ENCODE measurements at regions not wholly inside any gene's neighbourhood (a gene's known extent, or its start where the extent isn't known, plus 50 kb on each side); places are given as distances from the start of the nearest gene placed in this dataset.

DNA sequence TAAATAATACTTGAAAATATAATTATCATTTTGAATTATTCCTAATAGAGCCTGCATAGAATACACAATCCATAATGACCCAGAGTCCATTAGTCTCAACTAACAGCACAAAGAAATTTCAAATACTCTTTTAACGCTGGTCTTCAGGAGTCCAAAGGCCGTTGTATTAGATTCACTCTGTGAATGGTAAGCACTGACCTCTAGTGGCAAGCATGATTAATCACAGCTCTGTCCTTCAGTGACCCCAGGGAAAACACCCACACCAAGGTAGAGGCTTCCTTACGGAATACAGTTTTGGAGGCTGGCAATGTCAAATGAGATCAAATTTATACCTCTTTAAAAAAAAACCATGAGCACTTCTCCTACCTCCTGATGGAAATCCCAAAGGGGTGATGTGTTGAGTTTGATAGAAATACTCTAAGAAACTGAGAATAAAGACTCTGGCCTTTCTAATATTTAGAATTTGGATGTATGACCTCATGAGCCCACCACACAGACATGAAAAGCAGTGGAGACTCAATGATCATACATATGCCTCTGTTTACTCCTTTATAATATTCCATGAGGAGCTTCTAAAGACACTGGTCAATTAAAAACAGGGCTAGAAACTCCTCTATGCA, 147.2 kb upstream of the DKK2 start:
- Histone ChIP-seq H3K9me3 (ENCODE audit: insufficient read depth, low read depth) (no peaks in the 10 kb centered on the region), H3F3A (ENCODE audit: insufficient read depth, low read depth) (no peaks in the 10 kb centered on the region), H3K79me2 (ENCODE audit: low read depth) (no peaks in the 10 kb centered on the region), H3K27ac (no peak overlapping the region), H3K4me2 (no peak overlapping the region), H3K27me3 (ENCODE audit: insufficient read depth, low read depth) (no peaks in the 10 kb centered on the region), H3K4me3 (no peak overlapping the region), H2AFZ (no peak overlapping the region), H3K9me2 (ENCODE audit: insufficient read depth) (no peaks in the 10 kb centered on the region), H3K4me1 (replicated peaks; ENCODE audit: insufficient read depth) (no peaks in the 10 kb centered on the region), H4K20me1 (ENCODE audit: insufficient read depth) (no peaks in the 10 kb centered on the region), H3K36me3 (ENCODE audit: low read depth) (no peaks in the 10 kb centered on the region)
- intact Hi-C loops (cut with micrococcal nuclease; ENCODE audit: unreplicated experiment), result loop anchor here (5.0 to 10.0 kb wide), 2 partner anchors 202 to 816 kb away; partner anchors contain the start of gene GIMD1
- ChIA-PET POLR2A (ENCODE audit: unreplicated experiment) (no interaction called here), CTCF (no interaction called here)
- DNase-seq, result peak in 1 of 2 experiments; percentile 35
- no peak for TF ChIP-seq EZH2 (IDR thresholded peaks at IDR 0.05; ENCODE audit: low read depth)
- TF ChIP-seq, protein P1, sequence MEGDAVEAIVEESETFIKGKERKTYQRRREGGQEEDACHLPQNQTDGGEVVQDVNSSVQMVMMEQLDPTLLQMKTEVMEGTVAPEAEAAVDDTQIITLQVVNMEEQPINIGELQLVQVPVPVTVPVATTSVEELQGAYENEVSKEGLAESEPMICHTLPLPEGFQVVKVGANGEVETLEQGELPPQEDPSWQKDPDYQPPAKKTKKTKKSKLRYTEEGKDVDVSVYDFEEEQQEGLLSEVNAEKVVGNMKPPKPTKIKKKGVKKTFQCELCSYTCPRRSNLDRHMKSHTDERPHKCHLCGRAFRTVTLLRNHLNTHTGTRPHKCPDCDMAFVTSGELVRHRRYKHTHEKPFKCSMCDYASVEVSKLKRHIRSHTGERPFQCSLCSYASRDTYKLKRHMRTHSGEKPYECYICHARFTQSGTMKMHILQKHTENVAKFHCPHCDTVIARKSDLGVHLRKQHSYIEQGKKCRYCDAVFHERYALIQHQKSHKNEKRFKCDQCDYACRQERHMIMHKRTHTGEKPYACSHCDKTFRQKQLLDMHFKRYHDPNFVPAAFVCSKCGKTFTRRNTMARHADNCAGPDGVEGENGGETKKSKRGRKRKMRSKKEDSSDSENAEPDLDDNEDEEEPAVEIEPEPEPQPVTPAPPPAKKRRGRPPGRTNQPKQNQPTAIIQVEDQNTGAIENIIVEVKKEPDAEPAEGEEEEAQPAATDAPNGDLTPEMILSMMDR (conservative IDR thresholded peaks at IDR 0.05), result peak; percentile 75
- BruUV-seq (replicated peaks), result no TSS peak

GRCh38 chr4:107182347-107182746, 146.2 kb upstream of the DKK2 start:
- intact Hi-C loops (cut with micrococcal nuclease; ENCODE audit: unreplicated experiment), result loop anchor here (5.0 to 10.0 kb wide), 2 partner anchors 202 to 815 kb away; partner anchors contain the start of gene GIMD1
- DNase-seq, result no peak
- H3K36me3 ChIP-seq (ENCODE audit: low read depth), result no peaks in the 10 kb centered on the region
- H3K9me3 ChIP-seq (ENCODE audit: insufficient read depth, low read depth), result no peaks in the 10 kb centered on the region
- H3K79me2 ChIP-seq (ENCODE audit: low read depth), result no peaks in the 10 kb centered on the region
- H3K27me3 ChIP-seq (ENCODE audit: insufficient read depth, low read depth), result no peaks in the 10 kb centered on the region
- BruUV-seq (replicated peaks), result no TSS peak
- no peak overlapping the region for H3K27ac ChIP-seq
- no peak overlapping the region for H2AFZ ChIP-seq
- no peaks in the 10 kb centered on the region for H4K20me1 ChIP-seq (ENCODE audit: insufficient read depth)
- no peaks in the 10 kb centered on the region for H3K9me2 ChIP-seq (ENCODE audit: insufficient read depth)
- H3K4me3 ChIP-seq, result no peak overlapping the region
- ChIA-PET CTCF (no interaction called here), POLR2A (ENCODE audit: unreplicated experiment) (no interaction called here)
- no peaks in the 10 kb centered on the region for H3F3A ChIP-seq (ENCODE audit: insufficient read depth, low read depth)
- no peaks in the 10 kb centered on the region for H3K4me1 ChIP-seq (replicated peaks; ENCODE audit: insufficient read depth)
- H3K4me2 ChIP-seq, result no peak overlapping the region
- TF ChIP-seq, protein P1 (conservative IDR thresholded peaks at IDR 0.05), result no peak
- no peak for TF ChIP-seq EZH2 (IDR thresholded peaks at IDR 0.05; ENCODE audit: low read depth)

DNA sequence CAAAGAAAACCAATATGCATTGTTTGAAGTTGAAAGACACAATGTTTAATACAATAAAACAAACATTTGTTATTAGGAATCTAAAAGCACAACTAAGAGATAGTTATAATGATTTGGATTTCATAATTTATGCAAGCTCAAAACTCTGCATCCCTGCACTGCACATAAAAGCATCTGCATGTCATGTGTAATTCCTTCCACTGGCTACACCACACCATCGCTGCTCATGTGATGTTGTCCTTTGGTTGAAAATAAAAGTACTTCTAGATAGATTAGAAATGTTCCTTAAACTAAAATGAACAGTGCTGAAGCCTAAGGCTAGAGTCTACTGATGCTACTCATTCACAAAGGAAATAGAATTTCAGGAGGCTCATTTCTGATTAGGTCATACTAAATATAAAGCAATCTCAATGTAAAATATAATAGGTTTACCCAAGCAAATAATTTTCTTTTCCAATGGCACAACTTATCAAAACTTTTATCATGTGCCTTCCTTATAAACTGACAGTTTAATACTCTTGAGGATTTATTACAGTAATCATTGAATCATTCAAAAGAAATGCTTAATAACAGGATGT, 130.8 kb upstream of the DKK2 start:
- no peak for DNase-seq
- Histone ChIP-seq H4K20me1 (ENCODE audit: insufficient read depth) (no peaks in the 10 kb centered on the region), H3K9me2 (ENCODE audit: insufficient read depth) (no peaks in the 10 kb centered on the region), H3K4me3 (no peak overlapping the region), H3K4me2 (no peak overlapping the region), H3K79me2 (ENCODE audit: low read depth) (no peaks in the 10 kb centered on the region), H3K27ac (no peak overlapping the region), H3K27me3 (ENCODE audit: insufficient read depth, low read depth) (no peaks in the 10 kb centered on the region), H3K36me3 (ENCODE audit: low read depth) (no peaks in the 10 kb centered on the region), H3K9me3 (ENCODE audit: insufficient read depth, low read depth) (no peaks in the 10 kb centered on the region), H2AFZ (no peak overlapping the region), H3F3A (ENCODE audit: insufficient read depth, low read depth) (no peaks in the 10 kb centered on the region), H3K4me1 (replicated peaks; ENCODE audit: insufficient read depth) (no peaks in the 10 kb centered on the region)
- TF ChIP-seq, protein P1 (conservative IDR thresholded peaks at IDR 0.05), result no peak
- TF ChIP-seq EZH2 (IDR thresholded peaks at IDR 0.05; ENCODE audit: low read depth), result no peak
- ChIA-PET POLR2A (ENCODE audit: unreplicated experiment) (no interaction called here), CTCF (no interaction called here)
- intact Hi-C loops (cut with micrococcal nuclease; ENCODE audit: unreplicated experiment), result no loop called here
- no TSS peak for BruUV-seq (replicated peaks)
